GM19455 (cell line): ENCODE measurements at regions not wholly inside any gene's neighbourhood (a gene's known extent, or its start where the extent isn't known, plus 50 kb on each side); places are given as distances from the start of the nearest gene placed in this dataset.

Source experiments
- ATAC-seq: cut with Tn5 transposase; IDR thresholded peaks from one replicate; pipeline ENCODE4 v1.9.1; 2021; ENCODE audit not compliant: unreplicated experiment

GRCh38 chr12:82047446-82047845 is 288.3 kb upstream of the PPFIA2 start:
- ATAC-seq = no peak

GRCh38 chr12:82040987-82041743 is 282.0 kb upstream of the PPFIA2 start:
- no peak for ATAC-seq

- no peak for ATAC-seq
Observed at GRCh38 chr12:82034769-82035168, 275.6 kb upstream of the PPFIA2 start.

GRCh38 chr12:82029936-82030335 is 270.8 kb upstream of the PPFIA2 start:
- no peak for ATAC-seq

GRCh38 chr12:82028772-82029171 is 269.6 kb upstream of the PPFIA2 start:
- ATAC-seq = no peak

- ATAC-seq = no peak
Observed at GRCh38 chr12:82027612-82028011, 268.5 kb upstream of the PPFIA2 start.

- no peak for ATAC-seq
Observed at GRCh38 chr12:82025462-82025861, 266.3 kb upstream of the PPFIA2 start.

- ATAC-seq = no peak
Observed at GRCh38 chr12:82019533-82019932, 260.4 kb upstream of the PPFIA2 start.

- ATAC-seq = no peak
Observed at GRCh38 chr12:82015623-82016347, 256.6 kb upstream of the PPFIA2 start.

GRCh38 chr12:82012176-82012575 is 253.0 kb upstream of the PPFIA2 start:
- no peak for ATAC-seq

- no peak for ATAC-seq
Observed at GRCh38 chr12:82009524-82009923, 250.4 kb upstream of the PPFIA2 start.

- no peak for ATAC-seq
Observed at GRCh38 chr12:82008251-82008650, 249.1 kb upstream of the PPFIA2 start.

- ATAC-seq = no peak
Observed at GRCh38 chr12:81998761-81999378, 239.7 kb upstream of the PPFIA2 start.

- no peak for ATAC-seq
Observed at GRCh38 chr12:81992461-81992860, 233.3 kb upstream of the PPFIA2 start.

- ATAC-seq = no peak
Observed at GRCh38 chr12:81991868-81992267, 232.7 kb upstream of the PPFIA2 start.

- ATAC-seq = no peak
Observed at GRCh38 chr12:81988362-81988761, 229.2 kb upstream of the PPFIA2 start.

GRCh38 chr12:81987371-81987770 is 228.2 kb upstream of the PPFIA2 start:
- ATAC-seq = no peak

- ATAC-seq = no peak
Observed at GRCh38 chr12:81976661-81977060, 217.5 kb upstream of the PPFIA2 start.

- ATAC-seq = no peak
Observed at GRCh38 chr12:81974762-81975161, 215.6 kb upstream of the PPFIA2 start.

GRCh38 chr12:81968421-81968820 is 209.3 kb upstream of the PPFIA2 start:
- no peak for ATAC-seq

GRCh38 chr12:81963636-81964035 is 204.5 kb upstream of the PPFIA2 start:
- ATAC-seq = no peak

GRCh38 chr12:81963026-81963425 is 203.9 kb upstream of the PPFIA2 start:
- no peak for ATAC-seq
